ENCODE measurements at regions not wholly inside any gene's neighbourhood (a gene's known extent, or its start where the extent isn't known, plus 50 kb on each side); places are given as distances from the start of the nearest gene placed in this dataset.

- TF ChIP-seq CTCF (IDR thresholded peaks at IDR 0.05): no peak
- no peak for TF ChIP-seq POLR2A (IDR thresholded peaks at IDR 0.05)
- TF ChIP-seq POLR2AphosphoS5 (IDR thresholded peaks at IDR 0.05): no peak
Observed at GRCh38 chr20:62553136-62553837, 77.5 kb upstream of the GATA5 start.
